RWPE2 (cell line): ENCODE measurements at regions not wholly inside any gene's neighbourhood (a gene's known extent, or its start where the extent isn't known, plus 50 kb on each side); places are given as distances from the start of the nearest gene placed in this dataset.

Experiments used
- ATAC-seq: fragments of 200-7000 bp; cut with Tn5 transposase; 3 replicates; pipeline ENCODE4 v1.9.1; 2021; ENCODE audit warnings: low read depth
- DNase-seq: peaks from one replicate; pipeline ENCODE4 v3.0.0-alpha.2; 2020; ENCODE audit warnings: low spot score
- H3K27ac ChIP-seq: fragments of 450-650 bp; 2 replicates; pipeline ENCODE4 v1.5.1; 2017; ENCODE audit warnings: mild to moderate bottlenecking; ENCODE audit not compliant: poor library complexity, severe bottlenecking
- H3K27me3 ChIP-seq: fragments of 250-450 bp; sonication (Bioruptor Pico); 2 replicates; pipeline ENCODE4 v1.5.1; 2021; ENCODE audit warnings: mild to moderate bottlenecking, moderate library complexity; ENCODE audit not compliant: insufficient read depth, poor library complexity, severe bottlenecking
- H3K36me3 ChIP-seq: fragments of 250-450 bp; sonication (Bioruptor Pico); 2 replicates; pipeline ENCODE4 v1.5.1; 2020; ENCODE audit warnings: low read depth, mild to moderate bottlenecking, moderate library complexity
- H3K4me1 ChIP-seq: fragments of 250-450 bp; sonication (Bioruptor Pico); 2 replicates; pipeline ENCODE4 v1.5.1; 2021; ENCODE audit warnings: mild to moderate bottlenecking, moderate library complexity; ENCODE audit not compliant: insufficient read depth, poor library complexity, severe bottlenecking
- H3K4me3 ChIP-seq: fragments of 250-450 bp; sonication (Bioruptor Pico); 2 replicates; pipeline ENCODE4 v1.5.1; 2021; ENCODE audit warnings: mild to moderate bottlenecking, moderate library complexity; ENCODE audit not compliant: severe bottlenecking
- H3K9me3 ChIP-seq: fragments of 250-450 bp; sonication (Bioruptor Pico); 2 replicates; pipeline ENCODE4 v1.5.1; 2021; ENCODE audit warnings: mild to moderate bottlenecking, moderate library complexity; ENCODE audit not compliant: severe bottlenecking
- CTCF ChIP-seq: fragments of 450-650 bp; IDR thresholded peaks from one replicate; pipeline ENCODE4 v1.5.1; 2017; ENCODE audit warnings: mild to moderate bottlenecking, moderate library complexity; ENCODE audit not compliant: poor library complexity, severe bottlenecking

GRCh38 chr4:157897855-157898370 is 274.9 kb downstream of the GASK1B start:
- Histone ChIP-seq H3K27ac (no peak overlapping the region), H3K27me3 (no peaks in the 10 kb centered on the region), H3K4me3 (no peak overlapping the region), H3K9me3 (no peaks in the 10 kb centered on the region), H3K36me3 (no peaks in the 10 kb centered on the region), H3K4me1 (no peaks in the 10 kb centered on the region)
- DNase-seq (no peak), ATAC-seq (no peak)
- no peak for TF ChIP-seq CTCF

- H3K36me3 ChIP-seq, result no peaks in the 10 kb centered on the region
Measured at GRCh38 chr4:157896726-157897125, 276.1 kb downstream of the GASK1B start.

GRCh38 chr4:157895205-157895604 is 277.6 kb downstream of the GASK1B start:
- Histone ChIP-seq H3K4me3 (no peak overlapping the region), H3K9me3 (no peaks in the 10 kb centered on the region), H3K36me3 (no peaks in the 10 kb centered on the region), H3K27me3 (no peaks in the 10 kb centered on the region), H3K27ac (no peak overlapping the region), H3K4me1 (no peaks in the 10 kb centered on the region)
- no peak for ATAC-seq
- TF ChIP-seq CTCF, result no peak
- DNase-seq, result no peak

More at GRCh38 chr4:157896726-157897125, 276.1 kb downstream of the GASK1B start:
- no peak for DNase-seq
- Histone ChIP-seq H3K27me3 (no peaks in the 10 kb centered on the region), H3K4me3 (no peak overlapping the region), H3K4me1 (no peaks in the 10 kb centered on the region), H3K9me3 (no peaks in the 10 kb centered on the region), H3K27ac (no peak overlapping the region)
- no peak for TF ChIP-seq CTCF
- no peak for ATAC-seq

GRCh38 chr4:157889788-157890187 is 283.0 kb downstream of the GASK1B start:
- no peak overlapping the region for H3K4me3 ChIP-seq
- no peaks in the 10 kb centered on the region for H3K27me3 ChIP-seq
- no peaks in the 10 kb centered on the region for H3K4me1 ChIP-seq
- no peaks in the 10 kb centered on the region for H3K9me3 ChIP-seq
- no peaks in the 10 kb centered on the region for H3K36me3 ChIP-seq
- DNase-seq (no peak), ATAC-seq (no peak)
- TF ChIP-seq CTCF, result no peak
- no peak overlapping the region for H3K27ac ChIP-seq

- H3K27ac ChIP-seq, result no peak overlapping the region
- TF ChIP-seq CTCF, result no peak
- H3K4me1 ChIP-seq, result no peaks in the 10 kb centered on the region
- H3K4me3 ChIP-seq, result no peak overlapping the region
- H3K36me3 ChIP-seq, result no peaks in the 10 kb centered on the region
- ATAC-seq (no peak), DNase-seq (no peak)
- no peaks in the 10 kb centered on the region for H3K27me3 ChIP-seq
- no peaks in the 10 kb centered on the region for H3K9me3 ChIP-seq
Measured at GRCh38 chr4:157888281-157888680, 284.5 kb downstream of the GASK1B start.
